H9 (cell line): ENCODE measurements at regions not wholly inside any gene's neighbourhood (a gene's known extent, or its start where the extent isn't known, plus 50 kb on each side); places are given as distances from the start of the nearest gene placed in this dataset.
"Not testable (repeated sequence)": the region's sequence is repeated elsewhere in the genome, so short reads cannot be mapped to it uniquely, and the experiment has no call there.

ENCODE experiments used
- DNase-seq: peaks from one replicate; pipeline ENCODE4 v3.0.0-alpha.2; 2017
- H2AFZ ChIP-seq: one replicate; pipeline ENCODE4 v1.6.1; 2013; ENCODE audit warnings: mild to moderate bottlenecking, low read length, control low read depth, moderate library complexity
- H2AK5ac ChIP-seq: 2 replicates; pipeline ENCODE4 v1.6.1; 2013; ENCODE audit warnings: low read length, control low read depth, mixed read lengths; ENCODE audit not compliant: insufficient read length
- H2BK120ac ChIP-seq: one replicate; pipeline ENCODE4 v1.6.1; 2013; ENCODE audit warnings: low read depth, mild to moderate bottlenecking, low read length, control low read depth, inconsistent platforms; ENCODE audit not compliant: poor library complexity, severe bottlenecking
- H2BK12ac ChIP-seq: 2 replicates; pipeline ENCODE4 v1.6.1; 2013; ENCODE audit warnings: low read length, control low read depth, mixed read lengths, low read depth; ENCODE audit not compliant: insufficient read length
- H2BK15ac ChIP-seq: 2 replicates; pipeline ENCODE4 v1.6.1; 2013; ENCODE audit warnings: low read depth, low read length, control low read depth
- H2BK20ac ChIP-seq: one replicate; pipeline ENCODE4 v1.6.1; 2013; ENCODE audit warnings: low read depth, mild to moderate bottlenecking, low read length, control low read depth, inconsistent platforms; ENCODE audit not compliant: poor library complexity, severe bottlenecking
- H2BK5ac ChIP-seq: 2 replicates; pipeline ENCODE4 v1.6.1; 2013; ENCODE audit warnings: low read length, control low read depth, mixed read lengths; ENCODE audit not compliant: insufficient read length
- H3K14ac ChIP-seq: 2 replicates; pipeline ENCODE4 v1.6.1; 2013; ENCODE audit warnings: low read length, control low read depth; ENCODE audit not compliant: insufficient read depth
- H3K18ac ChIP-seq: 2 replicates; pipeline ENCODE4 v1.6.1; 2013; ENCODE audit warnings: low read depth, mild to moderate bottlenecking, mixed read lengths, low read length, control low read depth; ENCODE audit not compliant: insufficient read length
- H3K23ac ChIP-seq: 2 replicates; pipeline ENCODE4 v1.6.1; 2013; ENCODE audit warnings: low read length, control low read depth, mixed read lengths, low read depth; ENCODE audit not compliant: insufficient read length
- H3K23me2 ChIP-seq: 2 replicates; pipeline ENCODE4 v1.6.1; 2013; ENCODE audit warnings: low read depth, mild to moderate bottlenecking, mixed read lengths, low read length, control low read depth; ENCODE audit not compliant: insufficient read length, poor library complexity, severe bottlenecking
- H3K27ac ChIP-seq: 2 replicates; pipeline ENCODE4 v1.5.1; 2013; ENCODE audit warnings: low read length, control low read depth, mixed read lengths, low read depth; ENCODE audit not compliant: insufficient read length
- H3K27me3 ChIP-seq: 2 replicates; pipeline ENCODE4 v1.6.1; 2013; ENCODE audit warnings: low read length, control low read depth, inconsistent platforms; ENCODE audit not compliant: insufficient read depth
- H3K4ac ChIP-seq: 2 replicates; pipeline ENCODE4 v1.6.1; 2013; ENCODE audit warnings: low read depth, mild to moderate bottlenecking, control low read depth, inconsistent platforms, low read length, moderate library complexity
- H3K4me1 ChIP-seq: 2 replicates; pipeline ENCODE4 v1.6.1; 2013; ENCODE audit warnings: low read length, control low read depth, inconsistent platforms; ENCODE audit not compliant: insufficient read depth
- H3K4me2 ChIP-seq: 2 replicates; pipeline ENCODE4 v1.6.1; 2013; ENCODE audit warnings: low read length, control low read depth, mixed read lengths; ENCODE audit not compliant: insufficient read length, insufficient read depth
- H3K56ac ChIP-seq: 2 replicates; pipeline ENCODE4 v1.6.1; 2013; ENCODE audit warnings: low read depth, mild to moderate bottlenecking, mixed read lengths, low read length, control low read depth; ENCODE audit not compliant: insufficient read length
- H3K79me1 ChIP-seq: 2 replicates; pipeline ENCODE4 v1.6.1; 2013; ENCODE audit warnings: low read depth, mild to moderate bottlenecking, moderate library complexity, low read length, control low read depth, inconsistent platforms; ENCODE audit not compliant: insufficient read depth, poor library complexity, severe bottlenecking
- H3K79me2 ChIP-seq: 2 replicates; pipeline ENCODE4 v1.6.1; 2013; ENCODE audit warnings: low read length, control low read depth, inconsistent platforms; ENCODE audit not compliant: insufficient read depth
- H3K9ac ChIP-seq: 2 replicates; pipeline ENCODE4 v1.6.1; 2013; ENCODE audit warnings: low read length, control low read depth, mixed read lengths; ENCODE audit not compliant: insufficient read length; ENCODE audit errors: extremely low read depth
- H3K9me3 ChIP-seq: one replicate; pipeline ENCODE4 v1.6.1; 2013; ENCODE audit warnings: low read depth, low read length, inconsistent platforms; ENCODE audit not compliant: control insufficient read depth
- H3T11ph ChIP-seq: one replicate; pipeline ENCODE4 v1.6.1; 2013; ENCODE audit warnings: mild to moderate bottlenecking, low read length, control low read depth, inconsistent platforms
- H4K20me1 ChIP-seq: one replicate; pipeline ENCODE4 v1.6.1; 2013; ENCODE audit not compliant: control insufficient read depth, insufficient read length, insufficient read depth
- H4K5ac ChIP-seq: 2 replicates; pipeline ENCODE4 v1.6.1; 2013; ENCODE audit warnings: low read depth, mild to moderate bottlenecking, mixed read lengths, low read length, control low read depth; ENCODE audit not compliant: insufficient read length
- H4K8ac ChIP-seq: replicated peaks from 2 replicates; pipeline ENCODE4 v1.6.1; 2013; ENCODE audit warnings: low read length, control low read depth, mixed read lengths, low read depth; ENCODE audit not compliant: insufficient read length
- H4K91ac ChIP-seq: 2 replicates; pipeline ENCODE4 v1.6.1; 2013; ENCODE audit warnings: low read depth, mild to moderate bottlenecking, moderate library complexity, mixed read lengths, low read length, control low read depth; ENCODE audit not compliant: insufficient read length
- H3K27ac Mint-ChIP-seq, 3 experiments: 2 replicates in 2 of 3; 3 replicates in 1 of 3; pipeline ENCODE4 v1.8.0; 2020 to 2021; ENCODE audit warnings: mixed read lengths in 3 of 3, mild to moderate bottlenecking in 1 of 3, moderate library complexity in 1 of 3
- H3K27me3 Mint-ChIP-seq: 2 replicates; pipeline ENCODE4 v1.8.0; 2021; ENCODE audit warnings: low read depth, mild to moderate bottlenecking, moderate library complexity, mixed read lengths
- H3K36me3 Mint-ChIP-seq, 3 experiments: 2 replicates in 2 of 3; 3 replicates in 1 of 3; pipeline ENCODE4 v1.8.0; 2020 to 2021; ENCODE audit warnings: low read depth in 3 of 3, mixed read lengths in 3 of 3; ENCODE audit not compliant: insufficient read depth in 1 of 3
- H3K4me1 Mint-ChIP-seq, 2 experiments: 2 replicates each; pipeline ENCODE4 v1.8.0; 2020; ENCODE audit warnings: mixed read lengths in 2 of 2
- H3K4me3 Mint-ChIP-seq, 2 experiments: 2 replicates in 1 of 2; 3 replicates in 1 of 2; pipeline ENCODE4 v1.8.0; 2020 to 2021; ENCODE audit warnings: mild to moderate bottlenecking in 2 of 2, mixed read lengths in 2 of 2, moderate library complexity in 1 of 2
- H3K9me3 Mint-ChIP-seq, 2 experiments: 2 replicates in 1 of 2; 3 replicates in 1 of 2; pipeline ENCODE4 v1.8.0; 2020; ENCODE audit warnings: mild to moderate bottlenecking in 2 of 2, mixed read lengths in 2 of 2, moderate library complexity in 1 of 2
- WGBS: extraction: QIAGEN DNeasy Blood & Tissue Kit; methylation state at CpG from one replicate; pipeline ENCODE4 v1.1.7; 2013; ENCODE audit warnings: missing lambda C conversion rate, low lambda C conversion rate, mixed read lengths; ENCODE audit not compliant: insufficient read length; ENCODE audit errors: extremely low coverage; 5-methylcytosine and 5-hydroxymethylcytosine counted together
- TF ChIP-seq, protein P1 (sequence below): fragments of 200-600 bp; sonication (generic); conservative IDR thresholded peaks from 3 replicates; pipeline ENCODE4 v1.8.0; 2021; ENCODE audit warnings: antibody characterized with exemption, mild to moderate bottlenecking

DNA sequence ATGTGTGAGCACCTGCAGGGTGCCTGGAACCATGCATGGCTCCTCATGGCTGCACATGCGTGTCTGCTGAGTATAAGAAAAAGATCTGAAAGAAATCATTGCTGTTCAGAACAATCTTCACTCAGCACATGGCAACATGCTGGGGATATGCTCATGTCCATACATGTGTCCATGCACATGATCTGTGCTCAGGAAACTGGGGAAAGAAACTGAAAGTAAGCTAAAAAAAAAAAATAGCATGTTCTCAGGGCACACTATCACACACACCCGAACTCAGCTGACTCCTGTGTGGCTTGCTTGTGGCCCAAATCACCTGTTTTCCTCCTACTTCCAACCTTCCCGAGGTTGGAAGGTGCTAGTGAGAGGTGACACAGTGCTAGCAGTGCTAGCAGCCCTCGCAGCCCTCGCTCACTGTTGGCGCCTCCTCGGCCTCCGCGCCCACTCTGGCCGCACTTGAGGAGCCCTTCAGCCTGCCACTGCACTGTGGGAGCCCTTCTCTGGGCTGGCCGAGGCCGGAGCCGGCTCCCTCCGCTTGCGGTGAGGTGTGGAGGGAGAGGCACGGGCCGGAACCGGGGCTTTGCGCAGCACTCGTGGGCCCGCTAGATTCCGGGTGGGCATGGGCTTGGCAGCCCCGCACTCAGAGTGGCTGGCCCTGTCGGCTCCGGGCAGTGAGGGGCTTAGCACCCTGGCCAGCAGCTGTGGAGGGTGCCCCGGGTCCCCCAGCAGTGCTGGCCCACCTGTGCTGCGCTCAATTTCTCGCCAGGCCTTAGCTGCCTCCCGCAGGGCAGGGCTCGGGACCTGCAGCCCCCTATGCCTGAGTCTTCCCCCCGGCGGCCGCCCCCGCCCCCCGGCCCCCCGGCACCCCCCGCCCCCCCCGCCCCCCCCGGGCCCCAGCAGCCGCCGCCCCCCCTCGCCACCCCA lies 76.0 kb downstream of the GADD45G start:
- Histone ChIP-seq H3K4me1 (peaks cover 14% of the 10 kb centered on the region), H3K18ac (no peak overlapping the region), H4K5ac (no peak overlapping the region), H3K4ac (no peak overlapping the region), H3K79me2 (no peaks in the 10 kb centered on the region), H2BK5ac (no peak overlapping the region), H2BK15ac (no peak overlapping the region), H3K23me2 (no peaks in the 10 kb centered on the region), H3K9me3 (peaks cover 8% of the 10 kb centered on the region), H3K23ac (no peak overlapping the region), H3K27ac (no peak overlapping the region), H2BK12ac (no peak overlapping the region), H2AK5ac (peak overlapping the region; percentile 52), H4K8ac (no peak overlapping the region), H3K56ac (no peak overlapping the region), H3T11ph (no peak overlapping the region), H3K27me3 (no peaks in the 10 kb centered on the region), H3K79me1 (no peaks in the 10 kb centered on the region), H3K4me2 (no peak overlapping the region), H4K20me1 (no peaks in the 10 kb centered on the region), H2AFZ (no peak overlapping the region), H2BK20ac (no peak overlapping the region), H2BK120ac (no peak overlapping the region), H4K91ac (no peak overlapping the region), H3K14ac (no peak overlapping the region), H3K9ac (no peak overlapping the region)
- DNase-seq: no peak
- peaks cover 11 to 19% of the 10 kb centered on the region in 2 experiments; a peak in 4 of 5 replicates for H3K9me3 Mint-ChIP-seq
- H3K27me3 Mint-ChIP-seq: peaks cover 8% of the 10 kb centered on the region
- H3K4me1 Mint-ChIP-seq: peaks cover 53 to 54% of the 10 kb centered on the region in 2 experiments
- TF ChIP-seq, protein P1, sequence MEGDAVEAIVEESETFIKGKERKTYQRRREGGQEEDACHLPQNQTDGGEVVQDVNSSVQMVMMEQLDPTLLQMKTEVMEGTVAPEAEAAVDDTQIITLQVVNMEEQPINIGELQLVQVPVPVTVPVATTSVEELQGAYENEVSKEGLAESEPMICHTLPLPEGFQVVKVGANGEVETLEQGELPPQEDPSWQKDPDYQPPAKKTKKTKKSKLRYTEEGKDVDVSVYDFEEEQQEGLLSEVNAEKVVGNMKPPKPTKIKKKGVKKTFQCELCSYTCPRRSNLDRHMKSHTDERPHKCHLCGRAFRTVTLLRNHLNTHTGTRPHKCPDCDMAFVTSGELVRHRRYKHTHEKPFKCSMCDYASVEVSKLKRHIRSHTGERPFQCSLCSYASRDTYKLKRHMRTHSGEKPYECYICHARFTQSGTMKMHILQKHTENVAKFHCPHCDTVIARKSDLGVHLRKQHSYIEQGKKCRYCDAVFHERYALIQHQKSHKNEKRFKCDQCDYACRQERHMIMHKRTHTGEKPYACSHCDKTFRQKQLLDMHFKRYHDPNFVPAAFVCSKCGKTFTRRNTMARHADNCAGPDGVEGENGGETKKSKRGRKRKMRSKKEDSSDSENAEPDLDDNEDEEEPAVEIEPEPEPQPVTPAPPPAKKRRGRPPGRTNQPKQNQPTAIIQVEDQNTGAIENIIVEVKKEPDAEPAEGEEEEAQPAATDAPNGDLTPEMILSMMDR: no peak
- H3K27ac Mint-ChIP-seq: no peak overlapping the region; a peak in 1 of 7 replicates
- H3K4me3 Mint-ChIP-seq: no peak overlapping the region
- no CpG with 5 or more reads among the region's 42 CpGs for WGBS
- H3K36me3 Mint-ChIP-seq: peaks cover 0 to 17% (median 3%) of the 10 kb centered on the region in 3 experiments; a peak in 3 of 7 replicates

DNA sequence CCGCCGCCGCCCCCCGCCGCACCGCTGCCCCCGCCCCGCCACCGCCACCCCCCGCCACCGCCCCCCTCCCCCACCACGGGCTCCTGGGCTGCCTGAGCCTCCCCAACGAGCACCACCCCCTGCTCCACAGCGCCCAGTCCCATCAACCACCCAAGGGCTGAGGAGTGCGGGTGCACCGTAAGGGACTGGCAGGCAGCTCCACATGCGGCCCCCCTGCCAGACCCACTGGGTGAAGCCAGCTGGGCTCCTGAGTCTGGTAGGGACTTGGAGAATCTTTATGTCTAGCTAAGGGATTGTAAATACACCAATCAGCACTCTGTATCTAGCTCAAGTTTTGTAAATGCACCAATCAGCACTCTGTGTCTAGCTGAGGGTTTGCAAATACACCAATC lies 76.7 kb downstream of the GADD45G start:
- H2BK120ac ChIP-seq, H3K14ac ChIP-seq, H3K23ac ChIP-seq, H3K56ac ChIP-seq, H4K8ac ChIP-seq, H3K4me2 ChIP-seq, H2BK12ac ChIP-seq, H3K4ac ChIP-seq, H3K79me2 ChIP-seq, H4K20me1 ChIP-seq, H4K91ac ChIP-seq, H3K9ac ChIP-seq, DNase-seq, H2BK15ac ChIP-seq, H3K18ac ChIP-seq, H2AFZ ChIP-seq, H3K27ac Mint-ChIP-seq, H3K4me3 Mint-ChIP-seq, H2BK20ac ChIP-seq, H4K5ac ChIP-seq, H3K23me2 ChIP-seq, H2AK5ac ChIP-seq, H2BK5ac ChIP-seq, H3T11ph ChIP-seq, H3K27me3 ChIP-seq, H3K9me3 ChIP-seq, H3K27ac ChIP-seq, H3K79me1 ChIP-seq: not testable (repeated sequence)
- Mint-ChIP-seq H3K4me1 (peaks cover 53 to 56% of the 10 kb centered on the region in 2 experiments), H3K36me3 (peaks cover 0 to 17% (median 3%) of the 10 kb centered on the region in 3 experiments; a peak in 3 of 7 replicates), H3K9me3 (peaks cover 11 to 19% of the 10 kb centered on the region in 2 experiments; a peak in 4 of 5 replicates), H3K27me3 (peaks cover 12% of the 10 kb centered on the region)
- H3K4me1 ChIP-seq: peaks cover 19% of the 10 kb centered on the region
- WGBS: no CpG with 5 or more reads among the region's 17 CpGs
